Right atrium auricular region (tissue), 2 donors: ENCODE measurements at regions not wholly inside any gene's neighbourhood (a gene's known extent, or its start where the extent isn't known, plus 50 kb on each side); places are given as distances from the start of the nearest gene placed in this dataset.

ENCODE experiments used
- DNase-seq: peaks from one replicate; pipeline ENCODE4 v3.0.0-alpha.2; 2019; ENCODE audit warnings: low spot score
- H3K27ac ChIP-seq, 2 donors: fragments of 200-600 bp; sonication (generic); 1 replicate in 1 of 2; 2 replicates in 1 of 2; pipeline ENCODE4 v1.5.1; 2016 to 2019
- H3K27me3 ChIP-seq, 2 donors: fragments of 200-600 bp; sonication (generic); one replicate each; pipeline versions ENCODE4 v1.5.1 to v1.6.0; 2017 to 2019
- H3K36me3 ChIP-seq: fragments of 200-600 bp; sonication (generic); one replicate; pipeline ENCODE4 v1.5.1; 2016
- H3K4me1 ChIP-seq, 2 donors: fragments of 200-600 bp; sonication (generic); one replicate each; pipeline versions ENCODE4 v1.5.1 to v1.6.0; 2017 to 2019
- H3K4me3 ChIP-seq, 2 donors: fragments of 200-600 bp; sonication (generic); 1 replicate in 1 of 2; 2 replicates in 1 of 2; pipeline ENCODE4 v1.5.1; 2017 to 2019; ENCODE audit warnings: mild to moderate bottlenecking in 1 of 2, moderate library complexity in 1 of 2
- H3K9me3 ChIP-seq, 2 donors: fragments of 200-600 bp; sonication (generic); one replicate each; pipeline ENCODE4 v1.5.1; 2019
- CTCF ChIP-seq, 2 donors: fragments of 200-600 bp; sonication (generic); IDR thresholded peaks; one replicate each; pipeline ENCODE4 v1.5.1; 2019; ENCODE audit warnings: antibody characterized with exemption in 2 of 2

GRCh38 chr3:137420198-137420995 is 343.7 kb upstream of the SOX14 start:
- no peaks in the 10 kb centered on the region for H3K4me1 ChIP-seq
- H3K4me3 ChIP-seq = no peak overlapping the region
- no peaks in the 10 kb centered on the region for H3K36me3 ChIP-seq
- no peak for TF ChIP-seq CTCF (IDR thresholded peaks at IDR 0.05)
- no peak overlapping the region for H3K27ac ChIP-seq
- DNase-seq = no peak
- H3K9me3 ChIP-seq = peaks cover 0 to 23% of the 10 kb centered on the region in 2 donors
- H3K27me3 ChIP-seq = no peaks in the 10 kb centered on the region

GRCh38 chr3:137438561-137438960 is 325.6 kb upstream of the SOX14 start:
- no peaks in the 10 kb centered on the region for H3K27me3 ChIP-seq
- no peak overlapping the region for H3K4me3 ChIP-seq
- no peak for TF ChIP-seq CTCF (IDR thresholded peaks at IDR 0.05)
- H3K4me1 ChIP-seq = no peaks in the 10 kb centered on the region
- H3K36me3 ChIP-seq = no peaks in the 10 kb centered on the region
- no peaks in the 10 kb centered on the region for H3K9me3 ChIP-seq
- no peak overlapping the region for H3K27ac ChIP-seq
- no peak for DNase-seq

GRCh38 chr3:137460944-137461343 is 303.2 kb upstream of the SOX14 start:
- Histone ChIP-seq H3K4me1 (no peaks in the 10 kb centered on the region), H3K27ac (no peak overlapping the region), H3K9me3 (no peaks in the 10 kb centered on the region), H3K36me3 (no peaks in the 10 kb centered on the region), H3K27me3 (no peaks in the 10 kb centered on the region), H3K4me3 (no peak overlapping the region)
- TF ChIP-seq CTCF (IDR thresholded peaks at IDR 0.05) = no peak
- no peak for DNase-seq

DNA sequence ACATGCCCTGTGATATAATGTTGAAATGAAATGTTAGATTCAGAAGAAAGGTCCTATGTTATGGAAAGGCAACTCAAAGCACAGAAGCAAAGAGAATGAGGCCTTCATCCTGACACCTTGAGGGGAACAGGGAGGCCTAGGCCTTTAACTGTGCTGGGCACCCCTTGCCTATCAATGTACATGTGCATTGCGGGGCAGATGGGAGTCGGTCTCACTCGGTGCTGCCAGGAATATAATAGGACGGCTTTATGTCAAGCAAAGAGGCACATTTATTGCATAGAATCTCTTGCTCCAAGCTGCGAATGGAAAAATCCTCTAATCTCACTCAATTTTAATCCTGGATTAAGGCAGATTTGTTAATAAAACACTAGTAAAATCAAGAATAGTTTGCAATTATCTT is 301.0 kb upstream of the SOX14 start:
- no peaks in the 10 kb centered on the region for H3K4me1 ChIP-seq
- no peaks in the 10 kb centered on the region for H3K36me3 ChIP-seq
- DNase-seq = no peak
- no peaks in the 10 kb centered on the region for H3K9me3 ChIP-seq
- no peaks in the 10 kb centered on the region for H3K27me3 ChIP-seq
- TF ChIP-seq CTCF (IDR thresholded peaks at IDR 0.05) = no peak
- H3K4me3 ChIP-seq = no peak overlapping the region
- no peak overlapping the region for H3K27ac ChIP-seq

GRCh38 chr3:137464341-137464740 is 299.8 kb upstream of the SOX14 start:
- TF ChIP-seq CTCF (IDR thresholded peaks at IDR 0.05) = no peak
- no peak overlapping the region for H3K27ac ChIP-seq
- no peaks in the 10 kb centered on the region for H3K9me3 ChIP-seq
- H3K4me1 ChIP-seq = no peaks in the 10 kb centered on the region
- DNase-seq = no peak
- H3K4me3 ChIP-seq = no peak overlapping the region
- no peaks in the 10 kb centered on the region for H3K27me3 ChIP-seq
- no peaks in the 10 kb centered on the region for H3K36me3 ChIP-seq

- TF ChIP-seq CTCF (IDR thresholded peaks at IDR 0.05) = no peak
- Histone ChIP-seq H3K36me3 (no peaks in the 10 kb centered on the region), H3K27me3 (no peaks in the 10 kb centered on the region), H3K27ac (no peak overlapping the region), H3K4me1 (no peaks in the 10 kb centered on the region), H3K4me3 (no peak overlapping the region), H3K9me3 (no peaks in the 10 kb centered on the region)
- DNase-seq = no peak
Measured at GRCh38 chr3:137468446-137468845, 295.7 kb upstream of the SOX14 start.
